Uterus (tissue), 3 donors: ENCODE measurements at regions not wholly inside any gene's neighbourhood (a gene's known extent, or its start where the extent isn't known, plus 50 kb on each side); places are given as distances from the start of the nearest gene placed in this dataset.
"Not testable (repeated sequence)": the region's sequence is repeated elsewhere in the genome, so short reads cannot be mapped to it uniquely, and the experiment has no call there.

Source experiments
- DNase-seq, 2 donors: peaks; one replicate each; pipeline ENCODE4 v3.0.0-alpha.2; 2019 to 2020
- H3K27ac ChIP-seq, 2 donors: fragments of 200-600 bp; sonication (generic); 1 replicate in 1 of 2; 2 replicates in 1 of 2; pipeline ENCODE4 v1.5.1; 2016 to 2018
- H3K27me3 ChIP-seq, 2 donors: fragments of 200-600 bp; sonication (generic); one replicate each; pipeline ENCODE4 v1.5.1; 2018 to 2019; ENCODE audit warnings: control low read depth in 1 of 2
- H3K36me3 ChIP-seq, 2 donors: fragments of 200-600 bp; sonication (generic); one replicate each; pipeline ENCODE4 v1.5.1; 2019; ENCODE audit warnings: control low read depth in 1 of 2
- H3K4me1 ChIP-seq, 2 donors: fragments of 200-600 bp; sonication (generic); one replicate each; pipeline ENCODE4 v1.5.1; 2018 to 2019; ENCODE audit warnings: control low read depth in 1 of 2
- H3K4me3 ChIP-seq, 2 donors: fragments of 200-600 bp; sonication (generic); 1 replicate in 1 of 2; 2 replicates in 1 of 2; pipeline ENCODE4 v1.5.1; 2018 to 2019; ENCODE audit warnings: mild to moderate bottlenecking in 1 of 2
- H3K9me3 ChIP-seq, 2 donors: fragments of 200-600 bp; sonication (generic); one replicate each; pipeline ENCODE4 v1.5.1; 2019; ENCODE audit warnings: control low read depth in 1 of 2
- POLR2A ChIP-seq, 2 donors: fragments of 450-650 bp; IDR thresholded peaks; one replicate each; pipeline ENCODE4 v1.6.1; 2016; ENCODE audit warnings: antibody characterized with exemption in 2 of 2, mild to moderate bottlenecking in 1 of 2, moderate library complexity in 1 of 2
- intact Hi-C: fragments of 100-400 bp; cut with DNase I; formaldehyde crosslinking; loops from one replicate; pipeline ENCODE4 v1.15.1; 2023; ENCODE audit warnings: low total_unique reads
- TF ChIP-seq, protein P1 (sequence below), 4 experiments: fragments of 200-600 bp in 2 of 4; fragments of 450-650 bp in 2 of 4; sonication (generic) in 2 of 4; IDR thresholded peaks; one replicate each; pipeline ENCODE4 v1.5.1; 2016 to 2019; ENCODE audit warnings: antibody characterized with exemption in 4 of 4, mild to moderate bottlenecking in 2 of 4, moderate library complexity in 1 of 4
- donor health status: DM: yes; HTN: yes; CAD: no.

DNA sequence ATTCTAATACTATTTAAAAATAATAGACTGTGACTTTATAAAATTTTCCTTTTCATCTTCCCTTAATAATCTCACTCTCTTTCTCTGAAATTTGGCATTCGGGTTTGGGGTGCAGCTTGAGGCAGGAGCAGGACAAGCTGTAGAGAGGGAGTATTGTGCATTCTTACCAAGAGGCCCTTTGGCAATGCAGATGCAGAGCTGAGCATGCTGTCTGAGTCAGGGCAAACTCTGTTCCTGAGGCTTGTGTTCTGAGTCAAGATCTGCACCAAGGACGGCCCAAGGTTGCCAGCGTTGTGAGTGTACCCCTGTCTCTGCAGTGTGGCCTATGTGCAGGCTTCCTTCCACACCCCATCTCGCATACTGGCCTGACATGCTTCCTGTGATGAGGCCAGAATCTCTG lies 343.8 kb upstream of the FRG2C start:
- no peak overlapping the region for H3K27ac ChIP-seq
- intact Hi-C loops = no loop called here
- no peak for TF ChIP-seq POLR2A (IDR thresholded peaks at IDR 0.05)
- TF ChIP-seq, protein P1, sequence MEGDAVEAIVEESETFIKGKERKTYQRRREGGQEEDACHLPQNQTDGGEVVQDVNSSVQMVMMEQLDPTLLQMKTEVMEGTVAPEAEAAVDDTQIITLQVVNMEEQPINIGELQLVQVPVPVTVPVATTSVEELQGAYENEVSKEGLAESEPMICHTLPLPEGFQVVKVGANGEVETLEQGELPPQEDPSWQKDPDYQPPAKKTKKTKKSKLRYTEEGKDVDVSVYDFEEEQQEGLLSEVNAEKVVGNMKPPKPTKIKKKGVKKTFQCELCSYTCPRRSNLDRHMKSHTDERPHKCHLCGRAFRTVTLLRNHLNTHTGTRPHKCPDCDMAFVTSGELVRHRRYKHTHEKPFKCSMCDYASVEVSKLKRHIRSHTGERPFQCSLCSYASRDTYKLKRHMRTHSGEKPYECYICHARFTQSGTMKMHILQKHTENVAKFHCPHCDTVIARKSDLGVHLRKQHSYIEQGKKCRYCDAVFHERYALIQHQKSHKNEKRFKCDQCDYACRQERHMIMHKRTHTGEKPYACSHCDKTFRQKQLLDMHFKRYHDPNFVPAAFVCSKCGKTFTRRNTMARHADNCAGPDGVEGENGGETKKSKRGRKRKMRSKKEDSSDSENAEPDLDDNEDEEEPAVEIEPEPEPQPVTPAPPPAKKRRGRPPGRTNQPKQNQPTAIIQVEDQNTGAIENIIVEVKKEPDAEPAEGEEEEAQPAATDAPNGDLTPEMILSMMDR (IDR thresholded peaks at IDR 0.05) = no peak

DNA sequence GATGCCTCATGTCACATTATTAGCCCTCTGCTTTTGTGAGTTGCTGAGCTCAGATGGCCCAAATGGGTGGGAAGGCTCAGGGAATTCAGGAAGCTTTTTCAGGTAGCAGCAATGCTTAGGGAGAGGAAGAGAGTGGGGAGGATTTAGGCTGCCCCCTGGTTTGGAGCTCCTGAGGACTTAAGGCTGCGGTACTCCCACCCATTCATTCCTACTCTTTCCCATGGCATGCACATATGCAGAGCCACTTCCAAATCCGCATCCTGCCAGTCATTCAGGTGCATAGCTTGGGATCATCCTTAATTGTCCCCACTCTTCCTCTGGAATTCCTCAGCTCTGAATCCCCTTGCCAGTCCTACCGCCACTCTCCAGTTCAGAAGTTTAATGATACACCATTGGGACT lies 343.1 kb upstream of the FRG2C start:
- Histone ChIP-seq H3K9me3 (no peaks in the 10 kb centered on the region), H3K4me3 (no peak overlapping the region), H3K36me3 (no peaks in the 10 kb centered on the region), H3K4me1 (no peaks in the 10 kb centered on the region), H3K27me3 (no peaks in the 10 kb centered on the region), H3K27ac (no peak overlapping the region)
- intact Hi-C loops = no loop called here
- DNase-seq = no peak
- TF ChIP-seq POLR2A (IDR thresholded peaks at IDR 0.05) = no peak
- TF ChIP-seq, protein P1 (IDR thresholded peaks at IDR 0.05) = no peak

More for the DNA sequence above, 343.8 kb upstream of the FRG2C start:
- H3K36me3 ChIP-seq = no peaks in the 10 kb centered on the region
- H3K4me1 ChIP-seq = no peaks in the 10 kb centered on the region
- H3K4me3 ChIP-seq = no peak overlapping the region
- no peak for DNase-seq
- H3K9me3 ChIP-seq = no peaks in the 10 kb centered on the region
- H3K27me3 ChIP-seq = no peaks in the 10 kb centered on the region

DNA sequence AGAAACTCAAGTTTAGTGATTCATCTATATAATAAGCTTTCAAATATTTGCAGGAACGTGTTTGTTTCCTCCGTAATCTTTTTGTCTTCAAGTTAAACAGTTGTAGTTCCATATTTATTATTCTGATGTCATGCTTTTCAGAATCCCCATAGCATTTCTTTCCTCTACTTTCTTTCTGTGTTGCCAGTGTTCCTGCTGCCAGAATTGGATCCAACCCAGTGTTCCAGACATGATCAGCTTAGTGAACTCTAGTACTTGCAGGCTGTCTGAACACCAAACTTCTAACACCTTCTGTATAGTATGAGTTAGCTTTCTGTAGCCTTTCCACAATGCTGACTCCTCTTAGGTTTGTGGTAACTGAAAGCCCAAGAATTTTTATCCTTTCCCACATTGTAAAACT lies 340.2 kb upstream of the FRG2C start:
- intact Hi-C loops, H3K4me1 ChIP-seq, DNase-seq, H3K36me3 ChIP-seq, H3K4me3 ChIP-seq, H3K27ac ChIP-seq, H3K27me3 ChIP-seq, H3K9me3 ChIP-seq: not testable (repeated sequence)

DNA sequence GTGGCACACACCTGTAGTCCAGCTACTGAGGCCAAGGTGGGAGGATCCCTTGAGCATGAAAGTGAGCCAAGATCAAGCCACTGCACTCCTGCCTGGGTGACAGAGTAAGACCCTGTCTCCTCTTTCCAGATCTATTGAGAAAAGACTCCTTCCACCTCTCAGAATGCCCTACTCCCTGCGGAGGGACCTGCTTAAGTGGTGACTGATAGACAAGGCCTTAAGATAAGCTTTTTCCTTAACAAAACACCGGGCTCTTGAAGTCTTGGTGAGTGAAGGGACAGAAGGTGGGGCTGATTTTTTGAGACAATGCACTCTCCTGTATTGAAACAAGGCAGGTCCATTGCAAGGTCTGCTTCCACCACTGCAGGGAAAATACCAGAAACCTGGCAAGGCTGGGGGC lies 338.4 kb upstream of the FRG2C start:
- Histone ChIP-seq H3K27me3 (no peaks in the 10 kb centered on the region), H3K27ac (no peak overlapping the region), H3K4me1 (no peaks in the 10 kb centered on the region), H3K4me3 (no peak overlapping the region), H3K9me3 (no peaks in the 10 kb centered on the region), H3K36me3 (no peaks in the 10 kb centered on the region)
- intact Hi-C loops = no loop called here
- DNase-seq = no peak
- TF ChIP-seq POLR2A (IDR thresholded peaks at IDR 0.05) = no peak
- TF ChIP-seq, protein P1 (IDR thresholded peaks at IDR 0.05) = no peak

DNA sequence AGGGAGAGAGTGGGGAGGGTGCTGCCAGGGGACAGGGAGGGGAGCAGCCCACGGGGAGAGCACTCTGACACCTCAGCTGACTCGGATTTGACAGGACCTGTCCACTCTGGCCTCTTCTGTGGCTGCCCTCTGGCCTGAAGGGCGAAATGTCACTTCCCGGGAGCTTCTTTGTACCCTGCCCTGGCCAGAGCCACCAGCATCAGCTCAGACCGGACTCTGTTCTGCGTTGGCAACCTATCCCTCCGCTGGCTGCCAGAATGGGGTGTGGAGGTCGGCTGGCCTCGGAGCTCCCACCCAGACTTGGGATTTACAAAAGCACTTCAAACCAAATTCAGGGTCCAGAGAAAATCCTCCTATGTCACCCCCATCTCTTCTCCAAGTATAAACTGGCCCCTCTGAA lies 336.7 kb upstream of the FRG2C start:
- intact Hi-C loops = no loop called here
- DNase-seq = no peak
- Histone ChIP-seq H3K9me3 (no peaks in the 10 kb centered on the region), H3K36me3 (no peaks in the 10 kb centered on the region), H3K27me3 (no peaks in the 10 kb centered on the region), H3K27ac (no peak overlapping the region), H3K4me1 (no peaks in the 10 kb centered on the region), H3K4me3 (no peak overlapping the region)
- TF ChIP-seq POLR2A (IDR thresholded peaks at IDR 0.05) = no peak
- TF ChIP-seq, protein P1 (IDR thresholded peaks at IDR 0.05) = no peak

DNA sequence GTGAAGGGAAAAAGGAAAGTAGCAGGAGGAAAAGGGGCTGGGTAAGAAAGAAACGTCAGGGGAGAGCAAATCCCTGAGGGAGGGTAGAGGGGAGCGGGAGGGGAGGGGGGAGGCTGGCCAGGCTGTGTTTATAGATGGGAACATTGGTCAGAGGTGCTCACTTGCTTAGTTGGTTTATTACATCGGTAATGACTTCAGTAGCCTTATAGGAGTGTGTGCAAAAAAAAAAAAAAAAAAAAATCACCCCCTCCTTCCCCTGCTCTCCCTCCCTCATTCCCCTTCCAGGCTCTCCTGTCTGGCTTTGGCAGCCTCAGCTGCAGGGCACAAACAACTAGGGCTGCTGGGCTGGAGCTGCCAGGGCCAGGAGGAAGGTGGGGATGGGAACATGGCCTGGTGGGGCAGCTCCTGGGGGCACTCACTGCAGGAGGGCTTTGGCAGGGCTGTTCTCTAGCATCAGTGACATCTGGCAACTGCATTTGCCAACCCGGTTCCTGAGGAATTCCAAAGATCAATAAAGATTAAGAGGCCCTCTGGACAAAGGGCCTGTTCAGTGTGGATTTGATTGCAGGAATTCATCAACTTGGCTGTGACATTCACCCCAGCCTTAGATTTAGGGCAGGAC lies 334.5 kb upstream of the FRG2C start:
- no peaks in the 10 kb centered on the region for H3K4me1 ChIP-seq
- no peaks in the 10 kb centered on the region for H3K36me3 ChIP-seq
- DNase-seq = no peak
- no peak for TF ChIP-seq POLR2A (IDR thresholded peaks at IDR 0.05)
- TF ChIP-seq, protein P1 (IDR thresholded peaks at IDR 0.05) = no peak
- no peak overlapping the region for H3K27ac ChIP-seq
- H3K9me3 ChIP-seq = no peaks in the 10 kb centered on the region
- intact Hi-C loops = no loop called here
- H3K4me3 ChIP-seq = no peak overlapping the region
- H3K27me3 ChIP-seq = no peaks in the 10 kb centered on the region

DNA sequence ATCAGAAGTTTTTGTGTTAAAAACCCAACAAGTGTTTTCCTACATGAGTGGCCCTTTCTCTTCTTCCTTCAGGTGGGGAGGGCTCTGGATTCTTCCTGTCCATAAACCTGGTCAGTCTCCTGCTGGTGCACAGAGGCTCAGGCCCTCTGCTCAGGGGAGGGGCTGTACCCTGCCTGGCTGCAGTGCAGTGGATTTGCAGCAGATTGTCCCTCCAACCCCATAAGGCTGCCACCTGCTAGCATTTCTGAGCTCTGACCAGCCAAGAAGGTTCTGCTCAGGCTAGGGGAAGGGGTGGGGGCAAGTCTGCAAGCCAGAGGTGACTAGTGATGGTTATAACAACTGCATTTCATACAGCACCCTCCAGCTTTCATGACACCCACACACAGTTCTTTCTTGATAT lies 333.7 kb upstream of the FRG2C start:
- H3K9me3 ChIP-seq, H3K36me3 ChIP-seq, H3K27me3 ChIP-seq, H3K27ac ChIP-seq, H3K4me1 ChIP-seq, intact Hi-C loops, H3K4me3 ChIP-seq, DNase-seq: not testable (repeated sequence)

DNA sequence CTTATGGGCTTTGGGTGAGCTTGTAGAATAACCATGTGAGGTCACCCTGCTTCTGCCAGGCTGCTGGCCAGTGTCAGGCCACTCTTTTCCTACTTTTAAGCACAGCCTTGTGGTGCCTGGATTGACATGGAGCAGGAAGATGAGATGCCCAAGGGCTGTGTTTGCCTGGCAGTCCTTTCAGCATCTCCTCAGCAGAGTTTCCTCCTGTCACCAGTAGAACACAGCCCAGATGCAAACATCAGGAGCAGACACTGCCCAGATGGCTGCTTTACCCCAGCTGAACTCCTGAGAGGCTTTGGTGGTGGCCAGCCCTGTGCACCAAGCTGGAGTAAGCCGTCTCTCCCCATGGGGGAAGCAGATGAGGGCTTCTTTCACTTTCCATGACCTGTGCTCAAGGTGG lies 332.0 kb upstream of the FRG2C start:
- H3K36me3 ChIP-seq, H3K9me3 ChIP-seq, intact Hi-C loops, DNase-seq, H3K4me3 ChIP-seq, H3K27me3 ChIP-seq, H3K4me1 ChIP-seq, H3K27ac ChIP-seq: not testable (repeated sequence)
